NCI-H2227 treated with DMSO at 0.1 percent for 48 hours (cell line): ENCODE measurements at regions not wholly inside any gene's neighbourhood (a gene's known extent, or its start where the extent isn't known, plus 50 kb on each side); places are given as distances from the start of the nearest gene placed in this dataset.
"Not testable (repeated sequence)": the region's sequence is repeated elsewhere in the genome, so short reads cannot be mapped to it uniquely, and the experiment has no call there.

Experiments
- DNase-seq: peaks from one replicate; lab custom pipeline; 2025; lab: John Stamatoyannopoulos, UW

GRCh38 chr10:25867321-25867720 lies 66.7 kb upstream of the MYO3A start:
- no peak for DNase-seq

GRCh38 chr10:25869067-25869591 lies 64.9 kb upstream of the MYO3A start:
- DNase-seq: no peak

- DNase-seq: no peak
These were observed 64.4 kb upstream of the MYO3A start for GRCh38 chr10:25869609-25870008.

- DNase-seq: not testable (repeated sequence)
These were observed 59.6 kb upstream of the MYO3A start for GRCh38 chr10:25874402-25874801.

- DNase-seq: peak; percentile 75
These were observed 58.4 kb upstream of the MYO3A start for GRCh38 chr10:25875556-25876165.

- DNase-seq: no peak
These were observed 56.7 kb upstream of the MYO3A start for GRCh38 chr10:25877296-25877695.
